GM19328 (cell line): ENCODE measurements at regions not wholly inside any gene's neighbourhood (a gene's known extent, or its start where the extent isn't known, plus 50 kb on each side); places are given as distances from the start of the nearest gene placed in this dataset.

ENCODE experiments used
- ATAC-seq: cut with Tn5 transposase; IDR thresholded peaks from one replicate; pipeline ENCODE4 v1.9.1; 2021; ENCODE audit warnings: mild to moderate bottlenecking, moderate library complexity; ENCODE audit not compliant: unreplicated experiment

- no peak for ATAC-seq
Measured at GRCh38 chr6:16978686-16979085, 123.2 kb upstream of the STMND1 start.

GRCh38 chr6:16976385-16977183 lies 125.3 kb upstream of the STMND1 start:
- ATAC-seq = no peak

- no peak for ATAC-seq
Measured at GRCh38 chr6:16974704-16975359, 127.0 kb upstream of the STMND1 start.

- ATAC-seq = no peak
Measured at GRCh38 chr6:16974387-16974673, 127.5 kb upstream of the STMND1 start.

- no peak for ATAC-seq
Measured at GRCh38 chr6:16973545-16974386, 128.1 kb upstream of the STMND1 start.

GRCh38 chr6:16973051-16973450 lies 128.8 kb upstream of the STMND1 start:
- ATAC-seq = no peak

- no peak for ATAC-seq
Measured at GRCh38 chr6:16972535-16972934, 129.3 kb upstream of the STMND1 start.

GRCh38 chr6:16969699-16970655 lies 131.9 kb upstream of the STMND1 start:
- no peak for ATAC-seq

GRCh38 chr6:16968101-16968500 lies 133.7 kb upstream of the STMND1 start:
- ATAC-seq = no peak

- ATAC-seq = no peak
Measured at GRCh38 chr6:16967470-16967817, 134.4 kb upstream of the STMND1 start.

- ATAC-seq = no peak
Measured at GRCh38 chr6:16966791-16967469, 134.9 kb upstream of the STMND1 start.

GRCh38 chr6:16965689-16966088 lies 136.2 kb upstream of the STMND1 start:
- no peak for ATAC-seq

GRCh38 chr6:16964553-16965499 lies 137.0 kb upstream of the STMND1 start:
- ATAC-seq = peak; percentile 75

GRCh38 chr6:16961577-16961976 lies 140.3 kb upstream of the STMND1 start:
- no peak for ATAC-seq

GRCh38 chr6:16959789-16960188 lies 142.1 kb upstream of the STMND1 start:
- no peak for ATAC-seq

- no peak for ATAC-seq
Measured at GRCh38 chr6:16956361-16956760, 145.5 kb upstream of the STMND1 start.

- no peak for ATAC-seq
Measured at GRCh38 chr6:16955899-16956298, 146.0 kb upstream of the STMND1 start.

- no peak for ATAC-seq
Measured at GRCh38 chr6:16953905-16954304, 147.9 kb upstream of the STMND1 start.

GRCh38 chr6:16953446-16953845 lies 148.4 kb upstream of the STMND1 start:
- ATAC-seq = no peak
